ENCODE measurements at regions not wholly inside any gene's neighbourhood (a gene's known extent, or its start where the extent isn't known, plus 50 kb on each side); places are given as distances from the start of the nearest gene placed in this dataset.

- BruUV-seq (replicated peaks) = no TSS peak
- no peaks in the 10 kb centered on the region for H3K27me3 ChIP-seq (ENCODE audit: control insufficient read depth, insufficient read depth, low read length)
- no peak overlapping the region for H3K4me3 ChIP-seq (ENCODE audit: low read depth in 2 of 2, low read length in 2 of 2)
- H3K9me3 ChIP-seq (ENCODE audit: control insufficient read depth, insufficient read depth, low read depth, low read length) = no peaks in the 10 kb centered on the region
- no peak for ATAC-seq
- H3K27ac ChIP-seq (ENCODE audit: low read length) = no peak overlapping the region
- no peaks in the 10 kb centered on the region for H3K36me3 ChIP-seq (ENCODE audit: control insufficient read depth, insufficient read depth, low read length)
- in situ Hi-C loops (cut with HindIII; ENCODE audit: low pct_unique_long_range_greater_than_20kb, low sequenced_read_pairs) = no loop called here
- DNase-seq (ENCODE audit: low read depth, low spot score) = no peak
- CTCF ChIA-PET = no interaction called here
- no peaks in the 10 kb centered on the region for H3K4me1 ChIP-seq (ENCODE audit: control insufficient read depth, insufficient read depth, low read length)
- intact Hi-C loops (cut with micrococcal nuclease; ENCODE audit: unreplicated experiment) = no loop called here
- POLR2A ChIA-PET = no interaction called here
- TF ChIP-seq POLR2AphosphoS5 (IDR thresholded peaks at IDR 0.05; ENCODE audit: low read depth, low read length) (no peak), CTCF (IDR thresholded peaks at IDR 0.05) (no peak), TCF7L2 (IDR thresholded peaks at IDR 0.05; ENCODE audit: low read depth, low read length) (no peak), REST (IDR thresholded peaks at IDR 0.05; ENCODE audit: insufficient read depth in 1 of 2, low read depth in 2 of 2, low read length in 1 of 2) (no peak), SIN3A (IDR thresholded peaks at IDR 0.05; ENCODE audit: borderline replicate concordance, insufficient read depth, low read depth, low read length) (no peak)
Observed at GRCh38 chr11:91791171-91791468, 433.5 kb upstream of the FAT3 start.

GRCh38 chr11:91790346-91791170, 434.1 kb upstream of the FAT3 start:
- TF ChIP-seq TCF7L2 (IDR thresholded peaks at IDR 0.05; ENCODE audit: low read depth, low read length) (no peak), SIN3A (IDR thresholded peaks at IDR 0.05; ENCODE audit: borderline replicate concordance, insufficient read depth, low read depth, low read length) (no peak), REST (IDR thresholded peaks at IDR 0.05; ENCODE audit: insufficient read depth in 1 of 2, low read depth in 2 of 2, low read length in 1 of 2) (no peak), POLR2AphosphoS5 (IDR thresholded peaks at IDR 0.05; ENCODE audit: low read depth, low read length) (no peak), CTCF (IDR thresholded peaks at IDR 0.05) (no peak)
- POLR2A ChIA-PET = no interaction called here

More at GRCh38 chr11:91790346-91791170, 434.1 kb upstream of the FAT3 start:
- no peak overlapping the region for H3K27ac ChIP-seq (ENCODE audit: low read length)
- H3K27me3 ChIP-seq (ENCODE audit: control insufficient read depth, insufficient read depth, low read length) = no peaks in the 10 kb centered on the region
- no TSS peak for BruUV-seq (replicated peaks)
- H3K36me3 ChIP-seq (ENCODE audit: control insufficient read depth, insufficient read depth, low read length) = no peaks in the 10 kb centered on the region
- in situ Hi-C loops (cut with HindIII; ENCODE audit: low pct_unique_long_range_greater_than_20kb, low sequenced_read_pairs) (no loop called here), intact Hi-C loops (cut with micrococcal nuclease; ENCODE audit: unreplicated experiment) (no loop called here)
- CTCF ChIA-PET = no interaction called here
- DNase-seq (ENCODE audit: low read depth, low spot score) = no peak
- no peak for ATAC-seq
- no peaks in the 10 kb centered on the region for H3K4me1 ChIP-seq (ENCODE audit: control insufficient read depth, insufficient read depth, low read length)
- H3K4me3 ChIP-seq (ENCODE audit: low read depth in 2 of 2, low read length in 2 of 2) = no peak overlapping the region
- H3K9me3 ChIP-seq (ENCODE audit: control insufficient read depth, insufficient read depth, low read depth, low read length) = no peaks in the 10 kb centered on the region
